D721Med (cell line): ENCODE measurements at regions not wholly inside any gene's neighbourhood (a gene's known extent, or its start where the extent isn't known, plus 50 kb on each side); places are given as distances from the start of the nearest gene placed in this dataset.

Experiments used
- DNase-seq: peaks from one replicate; pipeline ENCODE4 v3.0.0; 2011; ENCODE audit warnings: low spot score; ENCODE audit not compliant: insufficient read length
- FAIRE-seq: peaks from 2 replicates; lab custom pipeline; 2011; peaks lifted over from hg19 to GRCh38; lab: Jason Lieb, UNC
- TF ChIP-seq, protein P1 (sequence below): IDR thresholded peaks from 2 replicates; pipeline ENCODE4 v1.5.1; 2012; ENCODE audit warnings: mild to moderate bottlenecking, control low read depth; ENCODE audit not compliant: insufficient read depth; ENCODE audit errors: missing control alignments

DNA sequence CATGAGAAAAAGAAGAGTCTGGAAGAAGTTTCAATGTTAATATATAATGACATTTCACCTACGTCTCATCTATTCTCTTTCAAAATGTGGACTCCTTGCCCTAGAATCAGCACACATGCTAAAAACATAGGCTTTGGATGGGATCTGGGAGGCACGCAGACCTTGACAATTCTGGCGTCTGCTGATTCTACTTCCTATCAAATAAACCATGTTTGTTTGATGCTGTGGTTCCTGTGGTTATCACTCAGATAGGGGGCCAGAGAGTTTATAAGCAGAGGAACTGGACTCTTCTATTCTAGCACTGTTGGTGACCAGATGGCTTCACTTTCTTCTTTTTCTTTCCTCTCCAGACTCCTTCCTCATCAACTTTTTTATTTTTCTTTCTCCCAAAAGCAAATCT, 336.8 kb downstream of the DIPK2A start:
- FAIRE-seq (no peak), DNase-seq (no peak)
- TF ChIP-seq, protein P1, sequence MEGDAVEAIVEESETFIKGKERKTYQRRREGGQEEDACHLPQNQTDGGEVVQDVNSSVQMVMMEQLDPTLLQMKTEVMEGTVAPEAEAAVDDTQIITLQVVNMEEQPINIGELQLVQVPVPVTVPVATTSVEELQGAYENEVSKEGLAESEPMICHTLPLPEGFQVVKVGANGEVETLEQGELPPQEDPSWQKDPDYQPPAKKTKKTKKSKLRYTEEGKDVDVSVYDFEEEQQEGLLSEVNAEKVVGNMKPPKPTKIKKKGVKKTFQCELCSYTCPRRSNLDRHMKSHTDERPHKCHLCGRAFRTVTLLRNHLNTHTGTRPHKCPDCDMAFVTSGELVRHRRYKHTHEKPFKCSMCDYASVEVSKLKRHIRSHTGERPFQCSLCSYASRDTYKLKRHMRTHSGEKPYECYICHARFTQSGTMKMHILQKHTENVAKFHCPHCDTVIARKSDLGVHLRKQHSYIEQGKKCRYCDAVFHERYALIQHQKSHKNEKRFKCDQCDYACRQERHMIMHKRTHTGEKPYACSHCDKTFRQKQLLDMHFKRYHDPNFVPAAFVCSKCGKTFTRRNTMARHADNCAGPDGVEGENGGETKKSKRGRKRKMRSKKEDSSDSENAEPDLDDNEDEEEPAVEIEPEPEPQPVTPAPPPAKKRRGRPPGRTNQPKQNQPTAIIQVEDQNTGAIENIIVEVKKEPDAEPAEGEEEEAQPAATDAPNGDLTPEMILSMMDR = no peak

- TF ChIP-seq, protein P1 = no peak
- FAIRE-seq (no peak), DNase-seq (no peak)
These were observed 341.1 kb downstream of the DIPK2A start for GRCh38 chr3:144312702-144313101.

DNA sequence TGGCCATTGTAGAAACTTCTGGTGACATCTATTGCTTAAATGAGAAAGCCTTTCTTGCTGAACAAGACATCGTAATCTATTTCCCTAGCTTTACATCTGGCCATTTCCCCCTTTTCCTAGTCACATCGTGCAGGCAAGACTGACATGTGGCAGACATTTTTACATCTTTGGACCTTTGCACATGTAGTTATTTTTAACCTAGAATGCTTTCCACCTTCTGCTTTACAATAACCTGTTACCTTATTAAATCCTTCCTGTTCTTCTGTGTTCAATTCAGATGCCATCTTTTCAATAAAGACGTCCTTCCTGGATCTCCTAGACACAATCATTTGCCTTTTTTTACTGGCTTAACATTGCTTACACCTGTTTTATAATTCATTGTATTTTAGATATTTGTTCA, 343.3 kb downstream of the DIPK2A start:
- FAIRE-seq = no peak
- no peak for DNase-seq
- TF ChIP-seq, protein P1 = no peak

- TF ChIP-seq, protein P1 = no peak
- FAIRE-seq (no peak), DNase-seq (no peak)
These were observed 346.3 kb downstream of the DIPK2A start for GRCh38 chr3:144317961-144318360.

- DNase-seq (no peak), FAIRE-seq (no peak)
- TF ChIP-seq, protein P1 = no peak
These were observed 352.5 kb downstream of the DIPK2A start for GRCh38 chr3:144324076-144324475.

DNA sequence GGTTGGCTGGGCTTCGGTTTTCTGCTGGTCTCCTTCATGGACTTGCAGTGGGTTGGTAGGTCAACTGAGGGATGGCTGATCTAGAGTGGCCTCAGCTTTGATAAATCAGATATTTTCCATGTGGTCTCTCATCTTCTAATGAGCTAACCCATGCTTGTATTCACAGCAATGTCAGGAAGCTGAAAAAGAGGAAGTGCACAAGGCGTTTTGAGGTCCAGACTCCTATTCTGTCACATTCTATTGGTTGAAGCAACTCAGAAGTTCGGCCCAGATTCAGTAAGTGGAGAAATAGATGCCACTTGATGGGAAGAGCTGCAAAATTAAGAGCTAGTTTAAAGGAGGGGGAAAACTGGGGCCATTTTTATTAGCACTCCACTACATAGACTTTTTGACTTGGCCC, 361.2 kb downstream of the DIPK2A start:
- DNase-seq (no peak), FAIRE-seq (no peak)

GRCh38 chr3:144341471-144341870, 369.8 kb downstream of the DIPK2A start:
- no peak for FAIRE-seq
- no peak for DNase-seq
- TF ChIP-seq, protein P1 = no peak

More for the DNA sequence above, 361.2 kb downstream of the DIPK2A start:
- TF ChIP-seq, protein P1 = no peak
